Trophoblast cell (in vitro differentiated cells and primary cell): ENCODE measurements at regions not wholly inside any gene's neighbourhood (a gene's known extent, or its start where the extent isn't known, plus 50 kb on each side); places are given as distances from the start of the nearest gene placed in this dataset.

ENCODE experiments used
- DNase-seq, 2 donors: peaks; one replicate each; pipeline ENCODE4 v3.0.0-alpha.2; 2016
- H2AFZ ChIP-seq: 2 replicates; pipeline ENCODE4 v1.6.1; 2013; ENCODE audit warnings: low read length, moderate library complexity, mild to moderate bottlenecking; ENCODE audit not compliant: insufficient read depth, poor library complexity
- H2AK5ac ChIP-seq: 2 replicates; pipeline ENCODE4 v1.6.1; 2013; ENCODE audit warnings: mild to moderate bottlenecking, low read length
- H2BK120ac ChIP-seq: 2 replicates; pipeline ENCODE4 v1.6.1; 2013; ENCODE audit warnings: low read length, mild to moderate bottlenecking, moderate library complexity; ENCODE audit not compliant: insufficient read depth, poor library complexity
- H2BK12ac ChIP-seq: 2 replicates; pipeline ENCODE4 v1.6.1; 2013; ENCODE audit warnings: mild to moderate bottlenecking, low read length, moderate library complexity
- H2BK5ac ChIP-seq: 2 replicates; pipeline ENCODE4 v1.6.1; 2013; ENCODE audit warnings: low read length, low read depth, moderate library complexity, mild to moderate bottlenecking; ENCODE audit not compliant: poor library complexity
- H3K14ac ChIP-seq: 2 replicates; pipeline ENCODE4 v1.6.1; 2013; ENCODE audit warnings: mild to moderate bottlenecking, low read length
- H3K18ac ChIP-seq: 2 replicates; pipeline ENCODE4 v1.6.1; 2013; ENCODE audit warnings: mild to moderate bottlenecking, low read length
- H3K23ac ChIP-seq: 2 replicates; pipeline ENCODE4 v1.6.1; 2013; ENCODE audit warnings: low read length
- H3K27ac ChIP-seq: 2 replicates; pipeline ENCODE4 v1.5.1; 2013; ENCODE audit warnings: low read depth, mild to moderate bottlenecking, inconsistent platforms, low read length, moderate library complexity
- H3K27me3 ChIP-seq: 2 replicates; pipeline ENCODE4 v1.6.1; 2013; ENCODE audit warnings: inconsistent platforms, mild to moderate bottlenecking, low read length, moderate library complexity; ENCODE audit not compliant: insufficient read depth
- H3K36me3 ChIP-seq, 2 experiments: 1 replicate in 1 of 2; 2 replicates in 1 of 2; pipeline ENCODE4 v1.6.1; 2013; ENCODE audit warnings: low read length in 2 of 2, mild to moderate bottlenecking in 2 of 2, moderate library complexity in 1 of 2; ENCODE audit not compliant: insufficient read depth in 2 of 2, control insufficient read depth in 1 of 2
- H3K4ac ChIP-seq: 2 replicates; pipeline ENCODE4 v1.6.1; 2013; ENCODE audit warnings: low read depth, mild to moderate bottlenecking, low read length, moderate library complexity
- H3K4me1 ChIP-seq, 2 experiments: 1 replicate in 1 of 2; 2 replicates in 1 of 2; pipeline ENCODE4 v1.6.1; 2013; ENCODE audit warnings: low read length in 2 of 2, mild to moderate bottlenecking in 2 of 2, moderate library complexity in 1 of 2; ENCODE audit not compliant: insufficient read depth in 2 of 2, control insufficient read depth in 1 of 2
- H3K4me2 ChIP-seq: 2 replicates; pipeline ENCODE4 v1.6.1; 2013; ENCODE audit warnings: inconsistent platforms, mild to moderate bottlenecking, low read length, moderate library complexity
- H3K4me3 ChIP-seq: 2 replicates; pipeline ENCODE4 v1.5.1; 2013; ENCODE audit warnings: mild to moderate bottlenecking, low read depth, low read length, inconsistent platforms
- H3K79me1 ChIP-seq: one replicate; pipeline ENCODE4 v1.6.1; 2013; ENCODE audit warnings: low read length
- H3K79me2 ChIP-seq: 2 replicates; pipeline ENCODE4 v1.6.1; 2013; ENCODE audit warnings: low read length, mild to moderate bottlenecking; ENCODE audit not compliant: control insufficient read depth, insufficient read depth, poor library complexity
- H3K9ac ChIP-seq: 2 replicates; pipeline ENCODE4 v1.6.1; 2013; ENCODE audit warnings: mild to moderate bottlenecking, low read length
- H3K9me3 ChIP-seq: 2 replicates; pipeline ENCODE4 v1.6.1; 2013; ENCODE audit warnings: low read depth, mild to moderate bottlenecking, control low read depth, inconsistent platforms, low read length; ENCODE audit not compliant: insufficient read depth
- H4K12ac ChIP-seq: 2 replicates; pipeline ENCODE4 v1.6.1; 2013; ENCODE audit warnings: low read depth, mild to moderate bottlenecking, low read length, moderate library complexity
- H4K8ac ChIP-seq: 2 replicates; pipeline ENCODE4 v1.6.1; 2013; ENCODE audit warnings: low read depth, mild to moderate bottlenecking, low read length, moderate library complexity
- H4K91ac ChIP-seq: one replicate; pipeline ENCODE4 v1.6.1; 2013; ENCODE audit warnings: low read depth, mild to moderate bottlenecking, low read length, moderate library complexity
- WGBS: extraction: QIAGEN DNeasy Blood & Tissue Kit; methylation state at CpG from one replicate; pipeline ENCODE4 v1.1.7; 2013; ENCODE audit warnings: missing lambda C conversion rate; ENCODE audit not compliant: insufficient read length, insufficient coverage; ENCODE audit errors: extremely low coverage; 5-methylcytosine and 5-hydroxymethylcytosine counted together

- WGBS = no CpG with 5 or more reads among the region's 8 CpGs
- no peak overlapping the region for H2BK5ac ChIP-seq
Observed at GRCh38 chr1:11391886-11392285, 87.1 kb upstream of the DISP3 start.

GRCh38 chr1:11394592-11395245 lies 84.2 kb upstream of the DISP3 start:
- Histone ChIP-seq H3K79me1 (no peaks in the 10 kb centered on the region), H2AFZ (no peak overlapping the region), H3K79me2 (no peaks in the 10 kb centered on the region), H3K4me2 (no peak overlapping the region), H3K14ac (no peak overlapping the region), H2BK5ac (no peak overlapping the region), H4K12ac (no peak overlapping the region), H3K36me3 (no peaks in the 10 kb centered on the region), H3K27ac (no peak overlapping the region), H2AK5ac (no peak overlapping the region), H2BK12ac (no peak overlapping the region), H3K9me3 (no peaks in the 10 kb centered on the region), H3K27me3 (no peaks in the 10 kb centered on the region), H3K18ac (no peak overlapping the region), H3K4ac (no peak overlapping the region), H4K91ac (no peak overlapping the region), H3K23ac (no peak overlapping the region), H3K4me1 (no peaks in the 10 kb centered on the region), H3K4me3 (no peak overlapping the region), H4K8ac (no peak overlapping the region), H3K9ac (no peak overlapping the region), H2BK120ac (no peak overlapping the region)
- WGBS = no CpG with 5 or more reads among the region's 10 CpGs
- no peak for DNase-seq

More at GRCh38 chr1:11391886-11392285, 87.1 kb upstream of the DISP3 start:
- no peak overlapping the region for H4K8ac ChIP-seq
- no peak overlapping the region for H3K4me3 ChIP-seq
- DNase-seq = no peak
- H3K9ac ChIP-seq = no peak overlapping the region
- H2BK12ac ChIP-seq = no peak overlapping the region
- no peak overlapping the region for H3K14ac ChIP-seq
- no peak overlapping the region for H3K18ac ChIP-seq
- H3K9me3 ChIP-seq = no peaks in the 10 kb centered on the region
- H3K4ac ChIP-seq = no peak overlapping the region
- no peak overlapping the region for H2BK120ac ChIP-seq
- H3K23ac ChIP-seq = no peak overlapping the region
- no peak overlapping the region for H4K12ac ChIP-seq
- H3K79me1 ChIP-seq = no peaks in the 10 kb centered on the region
- no peaks in the 10 kb centered on the region for H3K36me3 ChIP-seq
- no peaks in the 10 kb centered on the region for H3K79me2 ChIP-seq
- H2AK5ac ChIP-seq = no peak overlapping the region
- H3K4me2 ChIP-seq = no peak overlapping the region
- no peaks in the 10 kb centered on the region for H3K4me1 ChIP-seq
- no peak overlapping the region for H4K91ac ChIP-seq
- H3K27ac ChIP-seq = no peak overlapping the region
- H3K27me3 ChIP-seq = no peaks in the 10 kb centered on the region
- no peak overlapping the region for H2AFZ ChIP-seq

GRCh38 chr1:11395616-11396015 lies 83.3 kb upstream of the DISP3 start:
- H3K4me1 ChIP-seq = no peaks in the 10 kb centered on the region
- no peak overlapping the region for H2BK5ac ChIP-seq
- no peak overlapping the region for H2AK5ac ChIP-seq
- H2BK12ac ChIP-seq = no peak overlapping the region
- H3K9me3 ChIP-seq = no peaks in the 10 kb centered on the region
- no peak overlapping the region for H4K8ac ChIP-seq
- WGBS = no CpG with 5 or more reads among the region's 9 CpGs
- H4K12ac ChIP-seq = no peak overlapping the region
- no peak for DNase-seq
- H3K36me3 ChIP-seq = no peaks in the 10 kb centered on the region
- H2AFZ ChIP-seq = no peak overlapping the region
- no peak overlapping the region for H3K4me2 ChIP-seq
- no peak overlapping the region for H3K18ac ChIP-seq
- H3K23ac ChIP-seq = no peak overlapping the region
- H3K4ac ChIP-seq = no peak overlapping the region
- no peak overlapping the region for H4K91ac ChIP-seq
- no peak overlapping the region for H3K4me3 ChIP-seq
- H3K14ac ChIP-seq = no peak overlapping the region
- H3K79me2 ChIP-seq = no peaks in the 10 kb centered on the region
- no peak overlapping the region for H3K9ac ChIP-seq
- no peak overlapping the region for H2BK120ac ChIP-seq
- H3K27ac ChIP-seq = no peak overlapping the region
- H3K79me1 ChIP-seq = no peaks in the 10 kb centered on the region
- H3K27me3 ChIP-seq = no peaks in the 10 kb centered on the region

GRCh38 chr1:11397151-11397901 lies 81.6 kb upstream of the DISP3 start:
- H3K18ac ChIP-seq = no peak overlapping the region
- no peak overlapping the region for H2BK5ac ChIP-seq
- no peak overlapping the region for H3K27ac ChIP-seq
- H2AFZ ChIP-seq = no peak overlapping the region
- no peaks in the 10 kb centered on the region for H3K27me3 ChIP-seq
- no peak overlapping the region for H2BK120ac ChIP-seq
- H4K12ac ChIP-seq = no peak overlapping the region
- no peak overlapping the region for H3K14ac ChIP-seq
- no peak overlapping the region for H2AK5ac ChIP-seq
- H4K8ac ChIP-seq = no peak overlapping the region
- H3K4me2 ChIP-seq = no peak overlapping the region
- no peak overlapping the region for H3K4ac ChIP-seq
- H3K36me3 ChIP-seq = no peaks in the 10 kb centered on the region
- no CpG with 5 or more reads among the region's 16 CpGs for WGBS
- DNase-seq = no peak
- no peaks in the 10 kb centered on the region for H3K9me3 ChIP-seq
- H3K4me1 ChIP-seq = no peaks in the 10 kb centered on the region
- H2BK12ac ChIP-seq = no peak overlapping the region
- no peak overlapping the region for H3K4me3 ChIP-seq
- H4K91ac ChIP-seq = no peak overlapping the region
- no peaks in the 10 kb centered on the region for H3K79me1 ChIP-seq
- H3K79me2 ChIP-seq = no peaks in the 10 kb centered on the region
- H3K23ac ChIP-seq = no peak overlapping the region
- no peak overlapping the region for H3K9ac ChIP-seq
